ENCODE measurements at regions not wholly inside any gene's neighbourhood (a gene's known extent, or its start where the extent isn't known, plus 50 kb on each side); places are given as distances from the start of the nearest gene placed in this dataset.

GRCh38 chr10:78867555-78867939, 201.2 kb upstream of the ZMIZ1 start:
- ATAC-seq, result no peak
- no peak for TF ChIP-seq CTCF (IDR thresholded peaks at IDR 0.05)

GRCh38 chr10:78868048-78868447, 200.7 kb upstream of the ZMIZ1 start:
- H3K4me1 ChIP-seq, result no peaks in the 10 kb centered on the region
- no peak for TF ChIP-seq CTCF (IDR thresholded peaks at IDR 0.05)
- no peaks in the 10 kb centered on the region for H3K27me3 ChIP-seq (ENCODE audit: insufficient read depth in 3 of 3, low read length in 2 of 3)
- H3K4me3 ChIP-seq, result no peak overlapping the region
- H3K9me3 ChIP-seq, result no peaks in the 10 kb centered on the region
- 96 to 98% (median 97%) methylated on average over 3 of the region's 3 CpGs for WGBS, 3 donors
- intact Hi-C loops (cut with DNase I), result no loop called here
- DNase-seq (no peak), ATAC-seq (no peak)
- no peak overlapping the region for H3K27ac ChIP-seq
- H3K36me3 ChIP-seq (ENCODE audit: insufficient read depth in 1 of 2, low read depth in 1 of 2), result no peaks in the 10 kb centered on the region

More at GRCh38 chr10:78867555-78867939, 201.2 kb upstream of the ZMIZ1 start:
- no peak overlapping the region for H3K4me3 ChIP-seq
- DNase-seq, result no peak
- no peaks in the 10 kb centered on the region for H3K4me1 ChIP-seq
- no peaks in the 10 kb centered on the region for H3K36me3 ChIP-seq (ENCODE audit: insufficient read depth in 1 of 2, low read depth in 1 of 2)
- 95 to 100% (median 98%) methylated on average over 4 of the region's 4 CpGs for WGBS, 3 donors
- intact Hi-C loops (cut with DNase I), result no loop called here
- H3K27me3 ChIP-seq (ENCODE audit: insufficient read depth in 3 of 3, low read length in 2 of 3), result no peaks in the 10 kb centered on the region
- no peak overlapping the region for H3K27ac ChIP-seq
- H3K9me3 ChIP-seq, result no peaks in the 10 kb centered on the region

DNA sequence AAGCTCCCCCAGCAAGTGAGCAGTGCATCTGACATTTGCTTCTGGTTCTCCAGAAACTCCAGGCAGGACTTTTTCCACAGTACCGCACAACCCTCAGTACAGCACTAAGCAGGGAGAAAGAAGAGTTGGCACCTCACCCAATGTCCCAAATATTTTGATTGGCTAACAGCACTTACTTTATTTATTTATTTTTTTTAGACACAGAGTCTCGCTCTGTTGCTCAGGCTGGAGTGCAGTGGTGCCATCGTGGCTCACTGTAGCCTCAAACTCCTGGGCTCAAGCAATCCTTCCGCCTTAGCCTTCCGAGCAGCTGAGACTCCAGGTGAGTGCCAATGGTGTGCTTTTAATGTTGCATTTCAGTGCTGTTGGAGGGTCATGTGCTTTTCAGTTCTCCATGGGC, 200.3 kb upstream of the ZMIZ1 start:
- ATAC-seq, result no peak
- Histone ChIP-seq H3K36me3 (ENCODE audit: insufficient read depth in 1 of 2, low read depth in 1 of 2) (no peaks in the 10 kb centered on the region), H3K4me3 (no peak overlapping the region), H3K27me3 (ENCODE audit: insufficient read depth in 3 of 3, low read length in 2 of 3) (no peaks in the 10 kb centered on the region), H3K9me3 (no peaks in the 10 kb centered on the region), H3K4me1 (no peaks in the 10 kb centered on the region), H3K27ac (no peak overlapping the region)
- no peak for TF ChIP-seq CTCF (IDR thresholded peaks at IDR 0.05)
- no peak for DNase-seq
- intact Hi-C loops (cut with DNase I), result no loop called here
- 85 to 94% (median 92%) methylated on average over 5 of the region's 5 CpGs for WGBS, 3 donors

- H3K9me3 ChIP-seq, result no peaks in the 10 kb centered on the region
- H3K36me3 ChIP-seq (ENCODE audit: insufficient read depth in 1 of 2, low read depth in 1 of 2), result no peaks in the 10 kb centered on the region
- H3K4me3 ChIP-seq, result no peak overlapping the region
- no peaks in the 10 kb centered on the region for H3K4me1 ChIP-seq
- WGBS, 3 donors, result 97 to 98% (median 98%) methylated on average over 7 of the region's 7 CpGs
- no peaks in the 10 kb centered on the region for H3K27me3 ChIP-seq (ENCODE audit: insufficient read depth in 3 of 3, low read length in 2 of 3)
- ATAC-seq, result no peak
- DNase-seq, result no peak
- intact Hi-C loops (cut with DNase I), result no loop called here
- TF ChIP-seq CTCF (IDR thresholded peaks at IDR 0.05), result no peak
- no peak overlapping the region for H3K27ac ChIP-seq
These were observed 199.9 kb upstream of the ZMIZ1 start for GRCh38 chr10:78868861-78869260.
